Liver (tissue), 7 donors: ENCODE measurements at regions not wholly inside any gene's neighbourhood (a gene's known extent, or its start where the extent isn't known, plus 50 kb on each side); places are given as distances from the start of the nearest gene placed in this dataset.

ENCODE experiments used
- DNase-seq: peaks from one replicate; pipeline ENCODE4 v3.0.0-alpha.2; 2017; ENCODE audit warnings: low spot score
- H3K27ac ChIP-seq, 2 donors: one replicate each; pipeline ENCODE4 v1.7.0; 2013; ENCODE audit warnings: inconsistent platforms in 2 of 2, low read length in 2 of 2, control low read depth in 1 of 2, low read depth in 1 of 2, mild to moderate bottlenecking in 1 of 2
- H3K27me3 ChIP-seq, 4 donors: one replicate each; pipeline versions ENCODE4 v1.6.1 to v1.7.0; 2013; ENCODE audit warnings: low read length in 3 of 4, inconsistent platforms in 1 of 4, mild to moderate bottlenecking in 1 of 4, moderate library complexity in 1 of 4; ENCODE audit not compliant: control insufficient read depth in 4 of 4, insufficient read depth in 4 of 4
- H3K36me3 ChIP-seq, 4 donors: one replicate each; pipeline versions ENCODE4 v1.6.1 to v1.7.0; 2013; ENCODE audit warnings: low read length in 3 of 4, mild to moderate bottlenecking in 3 of 4, low read depth in 1 of 4, moderate library complexity in 1 of 4; ENCODE audit not compliant: control insufficient read depth in 4 of 4, insufficient read depth in 3 of 4
- H3K4me1 ChIP-seq, 4 donors: one replicate each; pipeline versions ENCODE4 v1.6.1 to v1.7.0; 2013; ENCODE audit warnings: low read length in 3 of 4, mild to moderate bottlenecking in 3 of 4, moderate library complexity in 1 of 4; ENCODE audit not compliant: control insufficient read depth in 4 of 4, insufficient read depth in 4 of 4
- H3K4me3 ChIP-seq, 3 donors: one replicate each; pipeline versions ENCODE4 v1.6.1 to v1.7.0; 2013; ENCODE audit warnings: low read length in 3 of 3, control low read depth in 1 of 3, low read depth in 1 of 3, mild to moderate bottlenecking in 1 of 3
- H3K9ac ChIP-seq, 2 donors: one replicate each; pipeline ENCODE4 v1.7.0; 2013; ENCODE audit warnings: low read length in 2 of 2, mild to moderate bottlenecking in 2 of 2, moderate library complexity in 2 of 2, control low read depth in 1 of 2, low read depth in 1 of 2
- H3K9me3 ChIP-seq, 4 donors: one replicate each; pipeline versions ENCODE4 v1.6.1 to v1.7.0; 2013; ENCODE audit warnings: low read length in 3 of 4; ENCODE audit not compliant: control insufficient read depth in 4 of 4
- ATF3 ChIP-seq: IDR thresholded peaks from 2 replicates; pipeline ENCODE4 v1.6.1; 2016; ENCODE audit warnings: antibody characterized with exemption
- FOXA1 ChIP-seq: IDR thresholded peaks from 2 replicates; pipeline ENCODE4 v1.6.1; 2016; ENCODE audit warnings: antibody characterized with exemption
- FOXA2 ChIP-seq: IDR thresholded peaks from 2 replicates; pipeline ENCODE4 v1.6.1; 2016; ENCODE audit warnings: antibody characterized with exemption
- GABPA ChIP-seq, 2 donors: IDR thresholded peaks in 1 of 2; conservative IDR thresholded peaks in 1 of 2; 2 replicates each; pipeline ENCODE4 v1.6.1; 2016; ENCODE audit warnings: antibody characterized with exemption in 2 of 2, mild to moderate bottlenecking in 1 of 2, moderate library complexity in 1 of 2
- HNF4A ChIP-seq, 2 donors: conservative IDR thresholded peaks; 2 replicates each; pipeline ENCODE4 v1.6.1; 2016; ENCODE audit warnings: antibody characterized with exemption in 2 of 2, mild to moderate bottlenecking in 2 of 2
- HNF4G ChIP-seq: IDR thresholded peaks from 2 replicates; pipeline ENCODE4 v1.6.1; 2016; ENCODE audit warnings: antibody characterized with exemption
- JUND ChIP-seq, 2 donors: IDR thresholded peaks; 2 replicates each; pipeline ENCODE4 v1.6.1; 2016; ENCODE audit warnings: antibody characterized with exemption in 2 of 2
- MAX ChIP-seq: IDR thresholded peaks from 2 replicates; pipeline ENCODE4 v1.6.1; 2016; ENCODE audit warnings: antibody characterized with exemption
- NR2F2 ChIP-seq: IDR thresholded peaks from 2 replicates; pipeline ENCODE4 v1.6.1; 2016; ENCODE audit warnings: antibody characterized with exemption
- RAD21 ChIP-seq, 2 donors: IDR thresholded peaks; 2 replicates each; pipeline ENCODE4 v1.6.1; 2016; ENCODE audit warnings: antibody characterized with exemption in 2 of 2, mild to moderate bottlenecking in 2 of 2
- REST ChIP-seq: IDR thresholded peaks from 2 replicates; pipeline ENCODE4 v1.6.1; 2016; ENCODE audit warnings: antibody characterized with exemption, mild to moderate bottlenecking
- RXRA ChIP-seq, 2 donors: IDR thresholded peaks; 2 replicates each; pipeline ENCODE4 v1.6.1; 2017 to 2018; ENCODE audit warnings: antibody characterized with exemption in 2 of 2, mild to moderate bottlenecking in 1 of 2
- SP1 ChIP-seq: IDR thresholded peaks from 2 replicates; pipeline ENCODE4 v1.6.1; 2018; ENCODE audit warnings: antibody characterized with exemption, mild to moderate bottlenecking
- TAF1 ChIP-seq: conservative IDR thresholded peaks from 2 replicates; pipeline ENCODE4 v1.6.1; 2016; ENCODE audit warnings: antibody characterized with exemption, mild to moderate bottlenecking
- YY1 ChIP-seq: IDR thresholded peaks from 2 replicates; pipeline ENCODE4 v1.6.1; 2016; ENCODE audit warnings: antibody characterized with exemption, mild to moderate bottlenecking
- WGBS: extraction: QIAGEN DNeasy Blood & Tissue Kit; methylation state at CpG from one replicate; pipeline ENCODE4 v1.1.7; 2013; 5-methylcytosine and 5-hydroxymethylcytosine counted together
- donor health status: healthy.
- donor health status: healthy.
- donor health status: healthy.
- donor health status: healthy.

GRCh38 chr16:22763437-22764080, 50.4 kb upstream of the HS3ST2 start:
- Histone ChIP-seq H3K9ac (no peak overlapping the region), H3K4me3 (no peak overlapping the region), H3K9me3 (no peaks in the 10 kb centered on the region), H3K27ac (no peak overlapping the region), H3K27me3 (no peaks in the 10 kb centered on the region), H3K36me3 (no peaks in the 10 kb centered on the region), H3K4me1 (no peaks in the 10 kb centered on the region)
- TF ChIP-seq SP1 (no peak), RXRA (IDR thresholded peaks at IDR 0.05) (no peak), TAF1 (no peak), HNF4A (conservative IDR thresholded peaks at IDR 0.05) (no peak), JUND (IDR thresholded peaks at IDR 0.05) (no peak), YY1 (no peak), REST (no peak), NR2F2 (no peak), MAX (no peak), FOXA2 (no peak), ATF3 (no peak), FOXA1 (no peak), GABPA (IDR thresholded peaks at IDR 0.05 in 1 of 2, conservative IDR thresholded peaks at IDR 0.05 in 1 of 2) (no peak), HNF4G (no peak), RAD21 (IDR thresholded peaks at IDR 0.05) (no peak)
- WGBS, result 66% methylated on average over 7 of the region's 7 CpGs
- DNase-seq, result no peak
